Esophagus squamous epithelium (tissue), 4 donors: ENCODE measurements at regions not wholly inside any gene's neighbourhood (a gene's known extent, or its start where the extent isn't known, plus 50 kb on each side); places are given as distances from the start of the nearest gene placed in this dataset.

ENCODE experiments used
- CTCF ChIP-seq, 6 experiments: fragments of 450-650 bp in 4 of 6; fragments of 200-600 bp in 2 of 6; sonication (generic) in 2 of 6; IDR thresholded peaks; one replicate each; pipeline ENCODE4 v1.5.1; 2016 to 2019; ENCODE audit warnings: antibody characterized with exemption in 6 of 6, mild to moderate bottlenecking in 4 of 6, moderate library complexity in 4 of 6
- POLR2A ChIP-seq, 4 donors: fragments of 450-650 bp; IDR thresholded peaks; one replicate each; pipeline ENCODE4 v1.6.1; 2017; ENCODE audit warnings: antibody characterized with exemption in 4 of 4, mild to moderate bottlenecking in 4 of 4, moderate library complexity in 3 of 4

GRCh38 chr10:108180878-108181277 is 1016.4 kb upstream of the SORCS1 start:
- TF ChIP-seq POLR2A (IDR thresholded peaks at IDR 0.05), result no peak
- no peak for TF ChIP-seq CTCF (IDR thresholded peaks at IDR 0.05)
